ENCODE measurements at regions not wholly inside any gene's neighbourhood (a gene's known extent, or its start where the extent isn't known, plus 50 kb on each side); places are given as distances from the start of the nearest gene placed in this dataset.

DNA sequence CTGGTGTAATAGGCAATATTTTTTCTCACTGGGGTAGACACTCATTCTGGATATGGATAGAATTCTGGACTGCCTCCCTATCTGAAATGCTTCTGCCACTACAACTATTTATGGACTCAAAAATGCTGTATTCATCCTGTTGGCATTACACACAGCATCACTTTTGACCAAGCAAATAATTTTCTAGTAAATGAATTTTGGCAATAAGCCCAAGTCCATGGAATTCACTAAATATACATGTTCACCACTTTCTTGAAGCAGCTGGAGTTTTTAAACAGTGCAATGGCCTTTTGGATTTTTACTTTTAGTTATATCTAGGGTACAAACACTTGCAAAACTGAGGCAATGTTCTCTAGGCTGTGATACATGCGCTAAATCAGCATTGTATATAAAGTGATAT lies 724.9 kb upstream of the EDIL3 start (continued):
- TF ChIP-seq TAF1 (IDR thresholded peaks at IDR 0.05; ENCODE audit: borderline replicate concordance, low read depth, low read length), result no peak
- no peak for TF ChIP-seq RB1 (IDR thresholded peaks at IDR 0.05; ENCODE audit: borderline replicate concordance)
- TF ChIP-seq RFX5 (IDR thresholded peaks at IDR 0.05; ENCODE audit: low read depth, low read length), result no peak
- TF ChIP-seq, protein P1, sequence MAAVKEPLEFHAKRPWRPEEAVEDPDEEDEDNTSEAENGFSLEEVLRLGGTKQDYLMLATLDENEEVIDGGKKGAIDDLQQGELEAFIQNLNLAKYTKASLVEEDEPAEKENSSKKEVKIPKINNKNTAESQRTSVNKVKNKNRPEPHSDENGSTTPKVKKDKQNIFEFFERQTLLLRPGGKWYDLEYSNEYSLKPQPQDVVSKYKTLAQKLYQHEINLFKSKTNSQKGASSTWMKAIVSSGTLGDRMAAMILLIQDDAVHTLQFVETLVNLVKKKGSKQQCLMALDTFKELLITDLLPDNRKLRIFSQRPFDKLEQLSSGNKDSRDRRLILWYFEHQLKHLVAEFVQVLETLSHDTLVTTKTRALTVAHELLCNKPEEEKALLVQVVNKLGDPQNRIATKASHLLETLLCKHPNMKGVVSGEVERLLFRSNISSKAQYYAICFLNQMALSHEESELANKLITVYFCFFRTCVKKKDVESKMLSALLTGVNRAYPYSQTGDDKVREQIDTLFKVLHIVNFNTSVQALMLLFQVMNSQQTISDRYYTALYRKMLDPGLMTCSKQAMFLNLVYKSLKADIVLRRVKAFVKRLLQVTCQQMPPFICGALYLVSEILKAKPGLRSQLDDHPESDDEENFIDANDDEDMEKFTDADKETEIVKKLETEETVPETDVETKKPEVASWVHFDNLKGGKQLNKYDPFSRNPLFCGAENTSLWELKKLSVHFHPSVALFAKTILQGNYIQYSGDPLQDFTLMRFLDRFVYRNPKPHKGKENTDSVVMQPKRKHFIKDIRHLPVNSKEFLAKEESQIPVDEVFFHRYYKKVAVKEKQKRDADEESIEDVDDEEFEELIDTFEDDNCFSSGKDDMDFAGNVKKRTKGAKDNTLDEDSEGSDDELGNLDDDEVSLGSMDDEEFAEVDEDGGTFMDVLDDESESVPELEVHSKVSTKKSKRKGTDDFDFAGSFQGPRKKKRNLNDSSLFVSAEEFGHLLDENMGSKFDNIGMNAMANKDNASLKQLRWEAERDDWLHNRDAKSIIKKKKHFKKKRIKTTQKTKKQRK (IDR thresholded peaks at IDR 0.05; ENCODE audit: low read depth, low read length), result no peak
- no peak for TF ChIP-seq WRNIP1 (IDR thresholded peaks at IDR 0.05; ENCODE audit: borderline replicate concordance, low read depth, low read length)

GRCh38 chr5:85132269-85132668 lies 747.6 kb upstream of the EDIL3 start:
- H3K27me3 ChIP-seq (replicated peaks in 1 of 2; ENCODE audit: control insufficient read depth in 2 of 2, insufficient read depth in 2 of 2, low read length in 1 of 2), result no peaks in the 10 kb centered on the region
- ChIA-PET CTCF (no interaction called here), POLR2A (no interaction called here), RAD21 (ENCODE audit: unreplicated experiment) (no interaction called here), SMC1A (ENCODE audit: uncharacterized antibody, unreplicated experiment) (no interaction called here)
- no peak overlapping the region for H3K9ac ChIP-seq (ENCODE audit: control insufficient read depth, insufficient read depth, low read length)
- FAIRE-seq, result no peak
- H2AFZ ChIP-seq (ENCODE audit: control insufficient read depth, low read depth, low read length), result no peak overlapping the region
- H3K9me3 ChIP-seq (replicated peaks; ENCODE audit: control insufficient read depth, insufficient read depth, low read length), result no peaks in the 10 kb centered on the region
- H3K4me1 ChIP-seq (ENCODE audit: control insufficient read depth, insufficient read depth, low read length), result no peaks in the 10 kb centered on the region
- ATAC-seq, result no peak
- no peaks in the 10 kb centered on the region for H4K20me1 ChIP-seq (ENCODE audit: control insufficient read depth, insufficient read depth)
- BruUV-seq (replicated peaks), result no TSS peak
- no peak overlapping the region for H3K4me3 ChIP-seq
- H3K79me2 ChIP-seq (ENCODE audit: control insufficient read depth, insufficient read depth, low read length), result no peaks in the 10 kb centered on the region
- WGBS (ENCODE audit: insufficient coverage, insufficient replicate concordance, low lambda C conversion rate, missing lambda C conversion rate), result 0% methylated on average over 1 of the region's 1 CpG
- no peak for DNase-seq (ENCODE audit: low read depth, low spot score)
- H3K27ac ChIP-seq (ENCODE audit: control insufficient read depth, insufficient read depth), result no peak overlapping the region
- intact Hi-C loops (cut with micrococcal nuclease; ENCODE audit: unreplicated experiment), result no loop called here
- in situ Hi-C loops (cut with MboI), result no loop called here
- no peak overlapping the region for H3K4me2 ChIP-seq (ENCODE audit: control insufficient read depth, insufficient read depth)
- H3K36me3 ChIP-seq (ENCODE audit: control insufficient read depth in 2 of 2, insufficient read depth in 2 of 2, low read length in 1 of 2), result no peaks in the 10 kb centered on the region
- TF ChIP-seq EZH2 (IDR thresholded peaks at IDR 0.05; ENCODE audit: borderline replicate concordance, control insufficient read depth, low read depth, low read length) (no peak), BMI1 (IDR thresholded peaks at IDR 0.05; ENCODE audit: borderline replicate concordance) (no peak), MEF2B (IDR thresholded peaks at IDR 0.05; ENCODE audit: partially characterized antibody, poor library complexity, severe bottlenecking) (no peak), PAX8 (IDR thresholded peaks at IDR 0.05) (no peak), ZBTB40 (IDR thresholded peaks at IDR 0.05; ENCODE audit: borderline replicate concordance) (no peak), RFX5 (IDR thresholded peaks at IDR 0.05; ENCODE audit: low read depth, low read length) (no peak), SRF (IDR thresholded peaks at IDR 0.05; ENCODE audit: low read depth in 2 of 2, low read length in 2 of 2) (no peak), SIN3A (IDR thresholded peaks at IDR 0.05; ENCODE audit: low read depth, low read length) (no peak), HDAC6 (IDR thresholded peaks at IDR 0.05; ENCODE audit: unreplicated experiment) (no peak), TCF12 (IDR thresholded peaks at IDR 0.05; ENCODE audit: low read depth, low read length) (no peak), ESRRA (IDR thresholded peaks at IDR 0.05; ENCODE audit: low read length) (no peak)
